Liver (tissue), 8 donors: ENCODE measurements at regions not wholly inside any gene's neighbourhood (a gene's known extent, or its start where the extent isn't known, plus 50 kb on each side); places are given as distances from the start of the nearest gene placed in this dataset.

ENCODE experiments used
- DNase-seq: peaks from one replicate; pipeline ENCODE4 v3.0.0-alpha.2; 2017; ENCODE audit warnings: low spot score
- H3K27ac ChIP-seq, 2 donors: one replicate each; pipeline ENCODE4 v1.7.0; 2013; ENCODE audit warnings: inconsistent platforms in 2 of 2, low read length in 2 of 2, control low read depth in 1 of 2, low read depth in 1 of 2, mild to moderate bottlenecking in 1 of 2
- H3K27me3 ChIP-seq, 4 donors: one replicate each; pipeline versions ENCODE4 v1.6.1 to v1.7.0; 2013; ENCODE audit warnings: low read length in 3 of 4, inconsistent platforms in 1 of 4, mild to moderate bottlenecking in 1 of 4, moderate library complexity in 1 of 4; ENCODE audit not compliant: control insufficient read depth in 4 of 4, insufficient read depth in 4 of 4
- H3K36me3 ChIP-seq, 4 donors: one replicate each; pipeline versions ENCODE4 v1.6.1 to v1.7.0; 2013; ENCODE audit warnings: low read length in 3 of 4, mild to moderate bottlenecking in 3 of 4, low read depth in 1 of 4, moderate library complexity in 1 of 4; ENCODE audit not compliant: control insufficient read depth in 4 of 4, insufficient read depth in 3 of 4
- H3K4me1 ChIP-seq, 4 donors: one replicate each; pipeline versions ENCODE4 v1.6.1 to v1.7.0; 2013; ENCODE audit warnings: low read length in 3 of 4, mild to moderate bottlenecking in 3 of 4, moderate library complexity in 1 of 4; ENCODE audit not compliant: control insufficient read depth in 4 of 4, insufficient read depth in 4 of 4
- H3K4me3 ChIP-seq, 3 donors: one replicate each; pipeline versions ENCODE4 v1.6.1 to v1.7.0; 2013; ENCODE audit warnings: low read length in 3 of 3, control low read depth in 1 of 3, low read depth in 1 of 3, mild to moderate bottlenecking in 1 of 3
- H3K9ac ChIP-seq, 2 donors: one replicate each; pipeline ENCODE4 v1.7.0; 2013; ENCODE audit warnings: low read length in 2 of 2, mild to moderate bottlenecking in 2 of 2, moderate library complexity in 2 of 2, control low read depth in 1 of 2, low read depth in 1 of 2
- H3K9me3 ChIP-seq, 4 donors: one replicate each; pipeline versions ENCODE4 v1.6.1 to v1.7.0; 2013; ENCODE audit warnings: low read length in 3 of 4; ENCODE audit not compliant: control insufficient read depth in 4 of 4
- ATF3 ChIP-seq: IDR thresholded peaks from 2 replicates; pipeline ENCODE4 v1.6.1; 2016; ENCODE audit warnings: antibody characterized with exemption
- CTCF ChIP-seq: fragments of 150-350 bp; IDR thresholded peaks from 2 replicates; pipeline ENCODE4 v1.5.1; 2017; ENCODE audit warnings: improper control_type of control experiment, low read depth, low read length; ENCODE audit not compliant: missing input control
- EGR1 ChIP-seq, 2 donors: IDR thresholded peaks; 2 replicates each; pipeline ENCODE4 v1.6.1; 2016 to 2018; ENCODE audit warnings: antibody characterized with exemption in 2 of 2, low read depth in 2 of 2
- FOXA1 ChIP-seq: IDR thresholded peaks from 2 replicates; pipeline ENCODE4 v1.6.1; 2016; ENCODE audit warnings: antibody characterized with exemption
- FOXA2 ChIP-seq: IDR thresholded peaks from 2 replicates; pipeline ENCODE4 v1.6.1; 2016; ENCODE audit warnings: antibody characterized with exemption
- GABPA ChIP-seq, 2 donors: IDR thresholded peaks in 1 of 2; conservative IDR thresholded peaks in 1 of 2; 2 replicates each; pipeline ENCODE4 v1.6.1; 2016; ENCODE audit warnings: antibody characterized with exemption in 2 of 2, mild to moderate bottlenecking in 1 of 2, moderate library complexity in 1 of 2
- HNF4A ChIP-seq, 2 donors: conservative IDR thresholded peaks; 2 replicates each; pipeline ENCODE4 v1.6.1; 2016; ENCODE audit warnings: antibody characterized with exemption in 2 of 2, mild to moderate bottlenecking in 2 of 2
- HNF4G ChIP-seq: IDR thresholded peaks from 2 replicates; pipeline ENCODE4 v1.6.1; 2016; ENCODE audit warnings: antibody characterized with exemption
- JUND ChIP-seq, 2 donors: IDR thresholded peaks; 2 replicates each; pipeline ENCODE4 v1.6.1; 2016; ENCODE audit warnings: antibody characterized with exemption in 2 of 2
- MAX ChIP-seq: IDR thresholded peaks from 2 replicates; pipeline ENCODE4 v1.6.1; 2016; ENCODE audit warnings: antibody characterized with exemption
- NR2F2 ChIP-seq: IDR thresholded peaks from 2 replicates; pipeline ENCODE4 v1.6.1; 2016; ENCODE audit warnings: antibody characterized with exemption
- RAD21 ChIP-seq, 2 donors: IDR thresholded peaks; 2 replicates each; pipeline ENCODE4 v1.6.1; 2016; ENCODE audit warnings: antibody characterized with exemption in 2 of 2, mild to moderate bottlenecking in 2 of 2
- REST ChIP-seq: IDR thresholded peaks from 2 replicates; pipeline ENCODE4 v1.6.1; 2016; ENCODE audit warnings: antibody characterized with exemption, mild to moderate bottlenecking
- RXRA ChIP-seq, 2 donors: IDR thresholded peaks; 2 replicates each; pipeline ENCODE4 v1.6.1; 2017 to 2018; ENCODE audit warnings: antibody characterized with exemption in 2 of 2, mild to moderate bottlenecking in 1 of 2
- SP1 ChIP-seq: IDR thresholded peaks from 2 replicates; pipeline ENCODE4 v1.6.1; 2018; ENCODE audit warnings: antibody characterized with exemption, mild to moderate bottlenecking
- TAF1 ChIP-seq: conservative IDR thresholded peaks from 2 replicates; pipeline ENCODE4 v1.6.1; 2016; ENCODE audit warnings: antibody characterized with exemption, mild to moderate bottlenecking
- YY1 ChIP-seq: IDR thresholded peaks from 2 replicates; pipeline ENCODE4 v1.6.1; 2016; ENCODE audit warnings: antibody characterized with exemption, mild to moderate bottlenecking
- ZBTB33 ChIP-seq: IDR thresholded peaks from 2 replicates; pipeline ENCODE4 v1.6.1; 2016; ENCODE audit warnings: antibody characterized with exemption
- WGBS: extraction: QIAGEN DNeasy Blood & Tissue Kit; methylation state at CpG from one replicate; pipeline ENCODE4 v1.1.7; 2013; 5-methylcytosine and 5-hydroxymethylcytosine counted together
- donor health status: healthy.
- donor health status: healthy.
- donor health status: healthy.
- donor health status: healthy.
- donor health status: healthy.

- TF ChIP-seq ZBTB33 = no peak
- TF ChIP-seq GABPA (IDR thresholded peaks at IDR 0.05 in 1 of 2, conservative IDR thresholded peaks at IDR 0.05 in 1 of 2) = no peak
Observed at GRCh38 chr16:8098947-8099512, 491.3 kb downstream of the TMEM114 start (continued).

GRCh38 chr16:8096211-8096610 lies 494.1 kb downstream of the TMEM114 start:
- no peak overlapping the region for H3K4me3 ChIP-seq
- H3K9ac ChIP-seq = no peak overlapping the region
- H3K4me1 ChIP-seq = no peaks in the 10 kb centered on the region
- H3K27me3 ChIP-seq = peaks cover 0 to 7% (median 0%) of the 10 kb centered on the region in 4 donors
- no peak for DNase-seq
- TF ChIP-seq FOXA2 = no peak
- no peak for TF ChIP-seq GABPA (IDR thresholded peaks at IDR 0.05 in 1 of 2, conservative IDR thresholded peaks at IDR 0.05 in 1 of 2)
- TF ChIP-seq RAD21 (IDR thresholded peaks at IDR 0.05) = no peak
- TF ChIP-seq NR2F2 = no peak
- no peak for TF ChIP-seq MAX
- no peak for TF ChIP-seq HNF4G
- TF ChIP-seq SP1 = no peak
- peaks cover 0 to 5% (median 2%) of the 10 kb centered on the region in 4 donors for H3K9me3 ChIP-seq
- 74% methylated on average over 5 of the region's 5 CpGs for WGBS
- no peaks in the 10 kb centered on the region for H3K36me3 ChIP-seq
- no peak overlapping the region for H3K27ac ChIP-seq

GRCh38 chr16:8094696-8095095 lies 495.6 kb downstream of the TMEM114 start:
- 77% methylated on average over 5 of the region's 5 CpGs for WGBS
- H3K27me3 ChIP-seq = peaks cover 0 to 7% (median 0%) of the 10 kb centered on the region in 4 donors

More at GRCh38 chr16:8094696-8095095, 495.6 kb downstream of the TMEM114 start:
- no peak overlapping the region for H3K27ac ChIP-seq
- no peak for DNase-seq
- H3K4me1 ChIP-seq = no peaks in the 10 kb centered on the region
- H3K36me3 ChIP-seq = no peaks in the 10 kb centered on the region
- H3K9me3 ChIP-seq = peaks cover 0 to 5% (median 2%) of the 10 kb centered on the region in 4 donors
- no peak for TF ChIP-seq FOXA1
- TF ChIP-seq MAX = no peak
- no peak for TF ChIP-seq CTCF
- no peak for TF ChIP-seq RXRA (IDR thresholded peaks at IDR 0.05)
- TF ChIP-seq TAF1 = no peak
- no peak for TF ChIP-seq GABPA (IDR thresholded peaks at IDR 0.05 in 1 of 2, conservative IDR thresholded peaks at IDR 0.05 in 1 of 2)
- no peak for TF ChIP-seq HNF4A (conservative IDR thresholded peaks at IDR 0.05)
- no peak for TF ChIP-seq YY1
- TF ChIP-seq RAD21 (IDR thresholded peaks at IDR 0.05) = no peak
- TF ChIP-seq NR2F2 = no peak
- TF ChIP-seq ZBTB33 = no peak
- TF ChIP-seq HNF4G = no peak
- TF ChIP-seq SP1 = no peak
- no peak for TF ChIP-seq ATF3
- TF ChIP-seq EGR1 (IDR thresholded peaks at IDR 0.05; ENCODE audit: low read depth in 2 of 2) = no peak
- no peak for TF ChIP-seq JUND (IDR thresholded peaks at IDR 0.05)
- TF ChIP-seq REST = no peak
- H3K4me3 ChIP-seq = no peak overlapping the region
- no peak overlapping the region for H3K9ac ChIP-seq
